ENCODE measurements at regions not wholly inside any gene's neighbourhood (a gene's known extent, or its start where the extent isn't known, plus 50 kb on each side); places are given as distances from the start of the nearest gene placed in this dataset.
A peak's percentile ranks its signal among the peaks of the same experiment; 100 is the strongest.
"Not testable (repeated sequence)": the region's sequence is repeated elsewhere in the genome, so short reads cannot be mapped to it uniquely, and the experiment has no call there.

DNA sequence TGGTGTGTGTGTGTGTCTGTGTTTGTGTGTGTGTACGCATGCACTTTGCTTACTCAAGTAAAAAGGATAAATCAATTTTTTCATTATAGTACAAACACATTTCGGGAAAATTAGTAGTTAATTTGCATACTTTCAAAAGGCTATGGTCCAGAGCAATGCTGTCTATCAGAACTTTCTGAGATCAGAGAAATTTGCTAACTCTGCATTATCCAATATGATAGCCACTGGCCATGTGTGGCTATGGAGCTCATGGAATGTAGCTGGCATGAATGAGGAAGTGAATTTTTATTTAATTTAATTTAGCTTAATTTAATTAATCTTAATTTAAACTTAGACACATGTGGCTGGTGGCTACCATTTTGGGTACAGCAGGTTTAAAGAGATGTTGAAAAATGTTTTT lies 289.6 kb downstream of the MAT2B start:
- DNase-seq, result no peak

GRCh38 chr5:163807781-163808180 lies 302.4 kb downstream of the MAT2B start:
- no peak for DNase-seq

- no peak for DNase-seq
Measured at GRCh38 chr5:163809473-163809872, 304.1 kb downstream of the MAT2B start.

- no peak for DNase-seq
Measured at GRCh38 chr5:163813900-163814299, 308.5 kb downstream of the MAT2B start.

- no peak for DNase-seq
Measured at GRCh38 chr5:163815240-163815791, 309.9 kb downstream of the MAT2B start.

DNA sequence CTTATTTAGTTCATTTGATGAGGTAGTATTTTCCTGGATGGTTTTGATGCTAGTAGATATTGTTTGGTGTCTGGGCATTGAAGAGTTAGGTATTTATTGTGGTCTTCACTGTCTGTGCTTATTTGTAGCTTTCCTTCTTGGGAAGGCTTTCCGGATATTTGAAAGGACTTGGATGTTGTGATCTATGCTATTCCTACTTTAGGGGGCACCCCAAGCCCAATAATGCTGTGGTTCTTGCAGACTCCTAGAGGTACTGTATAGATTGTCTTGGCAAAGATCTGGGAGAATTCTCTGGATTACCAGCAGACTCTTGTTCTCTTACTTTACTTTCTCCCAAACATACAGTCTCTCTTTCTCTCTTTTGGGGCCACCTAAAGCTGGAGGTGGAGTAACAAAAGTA lies 315.7 kb downstream of the MAT2B start:
- no peak for DNase-seq

DNA sequence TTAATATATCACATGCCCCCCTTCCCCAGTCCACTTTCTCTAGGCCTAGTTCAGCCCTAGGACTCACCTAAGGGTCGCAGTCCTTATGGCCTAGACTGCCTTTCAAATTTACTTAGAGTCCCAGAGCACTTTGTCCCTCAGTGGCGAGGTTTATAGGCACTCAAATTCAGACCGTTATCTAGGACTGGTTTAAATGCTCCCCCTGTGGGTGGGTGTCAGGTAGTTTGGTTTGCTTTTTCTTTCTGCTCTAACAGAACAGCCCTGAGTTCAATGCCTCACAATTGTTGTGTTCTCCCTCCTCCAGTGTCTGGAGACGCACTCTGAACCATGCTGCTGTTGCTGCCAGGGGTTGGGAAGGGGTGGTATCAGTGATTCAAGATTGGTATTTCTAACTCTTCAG lies 317.1 kb downstream of the MAT2B start:
- DNase-seq, result no peak

GRCh38 chr5:163825661-163826060 lies 320.2 kb downstream of the MAT2B start:
- DNase-seq, result peak in 1 of 2 experiments; percentile 16

DNA sequence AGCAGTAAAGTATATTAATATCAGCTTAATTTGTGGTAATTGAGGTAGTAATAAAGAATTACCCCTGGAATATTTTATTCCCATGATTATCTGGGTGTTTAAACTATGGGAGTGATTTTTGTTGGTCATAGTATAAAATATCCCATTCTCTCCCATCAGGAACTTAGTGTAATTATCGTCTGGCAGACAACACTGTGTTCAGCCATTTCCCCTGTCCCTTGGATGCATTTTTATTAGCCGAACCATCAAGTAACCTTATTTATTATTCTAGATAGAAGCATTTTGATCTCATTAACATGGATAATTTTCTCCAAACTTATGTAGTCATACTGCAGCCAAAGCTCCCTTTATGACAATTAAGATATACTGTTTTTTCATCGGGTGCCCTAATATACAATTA lies 320.8 kb downstream of the MAT2B start:
- DNase-seq, result no peak

DNA sequence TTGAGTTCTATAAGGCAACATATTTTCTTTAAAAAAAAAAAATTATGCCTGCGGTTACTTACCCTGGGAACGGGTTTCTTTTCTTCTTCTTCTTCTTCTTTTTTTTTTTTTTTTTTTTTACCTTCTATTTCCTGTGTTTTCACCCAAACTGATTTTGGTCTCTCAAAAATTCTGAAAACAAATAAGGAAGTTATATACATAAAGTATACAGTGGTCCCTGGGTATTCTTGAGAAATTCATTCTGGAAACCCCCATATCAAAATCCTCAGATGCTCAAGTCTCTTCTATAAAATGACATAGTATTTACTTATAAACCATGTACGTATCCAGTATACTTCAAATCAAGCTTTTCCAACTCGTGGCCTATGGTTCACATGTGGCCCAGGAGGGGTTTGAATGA lies 326.7 kb downstream of the MAT2B start:
- no peak for DNase-seq

GRCh38 chr5:163838738-163839137 lies 333.3 kb downstream of the MAT2B start:
- no peak for DNase-seq

GRCh38 chr5:163846512-163846911 lies 341.1 kb downstream of the MAT2B start:
- DNase-seq, result no peak

DNA sequence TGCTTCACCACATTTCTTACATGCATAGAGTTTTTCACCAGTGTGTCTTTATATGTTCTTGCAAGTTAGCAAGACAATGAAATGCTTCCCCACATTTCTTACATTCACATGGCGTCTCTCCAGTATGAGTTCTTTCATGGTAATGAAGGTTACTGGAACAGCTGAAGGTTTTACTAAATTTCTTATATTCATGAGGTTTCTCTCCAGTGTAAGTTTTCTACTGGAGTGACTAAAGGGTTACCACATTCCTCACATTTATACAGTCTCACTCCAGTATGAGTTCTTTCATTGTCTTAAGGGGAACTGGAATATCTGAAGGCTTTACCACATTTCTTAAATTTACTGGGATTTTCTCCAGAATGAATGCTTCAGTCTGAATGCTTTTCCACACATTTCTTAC lies 350.3 kb downstream of the MAT2B start:
- no peak for DNase-seq

DNA sequence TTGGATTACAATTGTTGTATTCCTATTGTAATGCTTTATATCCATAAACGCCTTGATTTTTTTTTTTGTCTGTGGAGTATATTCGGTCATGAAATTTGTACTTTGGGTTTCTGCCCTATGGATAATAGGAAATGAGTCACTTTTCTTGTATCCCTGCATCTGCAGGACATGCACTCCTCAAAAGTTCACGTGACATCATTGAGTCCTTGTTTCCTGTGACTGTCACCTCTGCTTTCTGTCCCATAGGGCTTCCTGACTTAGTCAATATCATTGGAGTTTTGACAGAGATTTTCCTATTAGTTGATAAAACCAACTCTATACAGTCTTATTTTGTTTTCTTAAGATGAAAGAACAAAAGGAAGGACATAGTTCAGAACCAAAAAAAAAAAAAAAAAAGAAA lies 356.3 kb downstream of the MAT2B start:
- no peak for DNase-seq

DNA sequence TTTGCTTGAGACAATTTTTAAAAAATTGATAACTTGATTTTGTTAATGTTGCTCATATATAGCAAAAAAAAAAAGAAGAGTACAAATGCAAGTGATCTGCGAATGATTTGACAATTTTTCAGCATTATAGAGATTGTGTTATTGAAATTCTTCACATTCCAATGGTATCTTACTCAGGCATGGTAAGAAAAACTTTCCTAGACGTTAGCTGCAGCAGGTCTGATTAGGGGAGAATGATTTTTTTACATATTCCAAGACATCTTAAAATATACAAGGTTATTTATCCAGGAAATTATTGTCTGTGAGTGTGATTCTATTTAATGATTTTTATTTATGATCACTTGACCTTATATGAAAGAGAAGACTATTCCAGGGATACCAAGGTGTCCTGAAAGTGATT lies 361.9 kb downstream of the MAT2B start:
- DNase-seq, result no peak

DNA sequence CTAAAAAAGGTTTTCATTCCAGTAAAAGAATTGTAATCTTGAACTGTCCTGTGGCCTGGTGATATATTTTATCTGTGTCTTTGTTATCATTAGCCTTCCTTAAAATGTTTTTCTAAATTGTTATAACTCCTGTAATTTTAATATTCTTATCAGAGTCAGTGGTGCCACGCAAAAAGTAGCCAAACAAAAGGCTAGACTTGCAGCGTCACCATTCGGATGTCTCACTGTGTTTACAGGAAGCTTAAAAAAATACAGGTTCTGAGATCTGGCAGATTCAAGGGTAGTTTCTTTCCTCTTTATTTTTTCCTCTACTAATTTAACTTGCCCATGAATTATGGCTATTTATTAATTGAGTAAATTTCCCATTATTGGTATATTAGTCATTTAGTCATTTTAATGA lies 362.3 kb downstream of the MAT2B start:
- no peak for DNase-seq

GRCh38 chr5:163869581-163869980 lies 364.2 kb downstream of the MAT2B start:
- no peak for DNase-seq

DNA sequence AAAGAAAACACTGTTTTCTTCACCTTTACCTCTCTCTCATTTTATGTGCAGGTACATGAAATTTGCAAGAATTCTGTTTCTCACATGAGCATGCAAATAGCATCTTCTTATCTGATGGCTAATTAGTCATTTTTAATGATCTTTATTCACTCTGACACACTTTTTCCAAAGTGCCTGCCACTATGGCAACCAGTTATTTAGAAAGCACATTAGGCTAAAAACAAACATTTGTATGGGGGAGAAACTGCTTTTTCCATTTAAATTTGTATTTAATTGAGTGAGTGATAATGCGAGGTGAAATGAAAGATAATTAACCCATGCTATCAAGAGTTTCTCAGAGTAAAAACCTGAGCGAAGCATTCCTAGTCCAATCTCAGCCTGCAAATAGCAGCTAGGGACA lies 365.0 kb downstream of the MAT2B start:
- DNase-seq, result no peak

GRCh38 chr5:163874431-163874830 lies 369.0 kb downstream of the MAT2B start:
- DNase-seq, result no peak

- not testable (repeated sequence) for DNase-seq
Measured at GRCh38 chr5:163874912-163875311, 369.5 kb downstream of the MAT2B start.

DNA sequence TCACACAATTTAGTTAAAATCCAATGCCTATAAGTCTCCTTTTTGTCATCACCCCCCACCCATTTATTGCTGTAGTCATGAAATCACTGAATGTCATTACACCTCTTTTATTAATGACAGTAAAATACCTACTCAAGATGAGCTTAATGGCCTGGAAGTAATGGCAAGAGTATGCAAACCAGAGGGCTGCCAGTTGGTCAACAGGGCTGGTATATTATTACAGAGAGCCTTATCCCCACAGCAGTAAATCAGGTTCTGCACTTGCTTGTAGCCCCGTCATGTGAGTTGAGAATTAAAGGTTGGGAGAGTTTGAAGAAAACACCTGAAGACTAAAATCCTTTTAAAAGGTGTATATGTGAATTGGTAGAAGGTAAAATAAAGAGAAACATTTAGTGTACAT lies 372.4 kb downstream of the MAT2B start:
- DNase-seq, result no peak

DNA sequence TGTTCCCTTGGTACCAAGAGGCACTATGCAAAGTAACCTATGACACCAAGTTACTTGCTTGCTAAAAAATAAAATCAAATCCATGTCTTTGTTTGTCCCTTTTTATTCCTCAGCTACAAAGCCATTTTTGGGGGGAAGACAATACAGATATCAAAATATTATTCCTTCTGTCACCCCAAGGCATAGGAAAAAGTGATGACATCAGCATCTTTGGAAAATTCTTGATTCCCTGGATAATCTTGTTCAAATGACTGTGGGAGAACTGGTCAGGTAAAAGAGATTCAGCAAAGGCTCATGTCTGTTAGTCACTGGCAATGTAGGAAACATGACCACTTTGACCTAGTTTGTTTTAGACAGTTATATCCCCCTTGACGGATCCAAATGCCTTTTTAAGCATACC lies 373.1 kb downstream of the MAT2B start:
- no peak for DNase-seq

- DNase-seq, result no peak
Measured at GRCh38 chr5:163880302-163880701, 374.9 kb downstream of the MAT2B start.

DNA sequence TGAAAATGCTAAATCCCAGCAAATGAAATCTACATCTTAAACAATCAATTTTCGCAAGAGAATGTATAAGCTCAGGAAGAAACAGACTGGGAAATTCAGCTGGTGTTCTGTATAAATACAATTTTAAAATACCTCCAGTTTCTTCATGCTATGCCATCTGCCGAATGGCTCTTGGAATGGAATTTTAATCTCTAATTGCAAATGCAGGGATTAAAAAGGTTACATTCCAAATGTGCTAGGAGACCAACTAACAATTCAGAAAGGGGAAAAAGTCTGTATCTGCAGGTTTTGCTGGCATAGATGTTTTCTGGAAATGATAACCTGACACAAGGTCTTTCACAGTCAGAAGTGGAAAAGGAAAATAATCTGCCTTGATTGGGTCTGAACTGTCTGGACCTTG lies 379.7 kb downstream of the MAT2B start:
- DNase-seq, result no peak

GRCh38 chr5:163887854-163888253 lies 382.4 kb downstream of the MAT2B start:
- DNase-seq, result no peak

DNA sequence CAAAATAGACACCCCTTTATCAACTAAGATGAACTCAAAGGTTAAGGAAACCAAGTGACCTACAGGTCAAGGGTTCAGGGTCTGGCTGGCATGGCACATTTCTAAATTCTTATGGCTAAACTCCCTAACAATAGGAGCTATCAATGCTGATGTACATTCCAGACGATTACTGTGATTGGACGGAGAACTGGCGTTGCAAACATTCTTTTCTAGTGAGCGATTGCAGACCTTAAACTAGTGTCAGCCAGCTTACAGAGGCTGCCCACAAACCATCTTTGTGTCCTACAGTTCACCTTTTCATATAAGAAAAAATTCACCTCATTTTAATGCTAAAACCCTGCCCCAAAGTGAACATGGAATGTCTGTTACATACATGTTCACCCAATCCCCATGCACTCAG lies 382.9 kb downstream of the MAT2B start:
- no peak for DNase-seq
